ENCODE measurements at regions not wholly inside any gene's neighbourhood (a gene's known extent, or its start where the extent isn't known, plus 50 kb on each side); places are given as distances from the start of the nearest gene placed in this dataset.

GRCh38 chr15:46865155-46865554, 852.1 kb upstream of the SEMA6D start:
- H3K4me3 ChIP-seq (ENCODE audit: low read depth, low read length) = no peak overlapping the region
- TF ChIP-seq, protein P1, sequence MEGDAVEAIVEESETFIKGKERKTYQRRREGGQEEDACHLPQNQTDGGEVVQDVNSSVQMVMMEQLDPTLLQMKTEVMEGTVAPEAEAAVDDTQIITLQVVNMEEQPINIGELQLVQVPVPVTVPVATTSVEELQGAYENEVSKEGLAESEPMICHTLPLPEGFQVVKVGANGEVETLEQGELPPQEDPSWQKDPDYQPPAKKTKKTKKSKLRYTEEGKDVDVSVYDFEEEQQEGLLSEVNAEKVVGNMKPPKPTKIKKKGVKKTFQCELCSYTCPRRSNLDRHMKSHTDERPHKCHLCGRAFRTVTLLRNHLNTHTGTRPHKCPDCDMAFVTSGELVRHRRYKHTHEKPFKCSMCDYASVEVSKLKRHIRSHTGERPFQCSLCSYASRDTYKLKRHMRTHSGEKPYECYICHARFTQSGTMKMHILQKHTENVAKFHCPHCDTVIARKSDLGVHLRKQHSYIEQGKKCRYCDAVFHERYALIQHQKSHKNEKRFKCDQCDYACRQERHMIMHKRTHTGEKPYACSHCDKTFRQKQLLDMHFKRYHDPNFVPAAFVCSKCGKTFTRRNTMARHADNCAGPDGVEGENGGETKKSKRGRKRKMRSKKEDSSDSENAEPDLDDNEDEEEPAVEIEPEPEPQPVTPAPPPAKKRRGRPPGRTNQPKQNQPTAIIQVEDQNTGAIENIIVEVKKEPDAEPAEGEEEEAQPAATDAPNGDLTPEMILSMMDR (IDR thresholded peaks at IDR 0.05; ENCODE audit: low read depth, low read length) = no peak

DNA sequence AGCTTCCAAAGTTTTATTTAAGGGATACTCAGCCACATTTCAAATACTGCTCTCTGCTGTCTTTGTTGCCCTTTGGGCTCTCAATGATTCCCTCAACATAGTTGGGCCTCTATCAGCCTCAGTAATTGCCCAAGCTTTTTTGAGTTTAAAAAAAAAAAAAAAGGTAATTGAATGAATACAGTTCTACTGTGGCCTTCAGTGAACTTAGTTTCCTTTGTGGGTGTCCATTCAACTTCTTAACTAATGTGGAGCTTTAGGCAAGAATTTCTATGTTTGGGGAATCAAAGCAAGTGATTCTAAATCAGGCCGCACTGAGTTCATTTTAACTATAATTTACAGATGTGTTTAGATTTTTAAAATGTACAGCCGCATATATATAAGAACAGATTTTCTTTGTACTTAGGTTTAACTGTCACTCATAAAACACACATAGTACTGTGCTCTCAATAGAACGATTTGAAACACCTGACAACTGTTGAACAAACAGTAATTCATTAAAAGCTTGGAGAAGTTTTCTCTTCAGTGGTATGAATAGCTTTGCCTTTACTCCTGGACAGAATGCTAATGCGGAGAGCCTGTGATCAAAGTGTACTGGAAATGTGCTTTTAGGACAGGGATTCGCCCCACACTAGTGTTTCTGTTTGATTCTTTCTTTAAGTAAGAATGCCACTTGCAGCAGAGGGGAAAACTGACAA, 844.9 kb upstream of the SEMA6D start:
- TF ChIP-seq, protein P1 (IDR thresholded peaks at IDR 0.05; ENCODE audit: low read depth, low read length) = no peak
- no peak overlapping the region for H3K4me3 ChIP-seq (ENCODE audit: low read depth, low read length)

DNA sequence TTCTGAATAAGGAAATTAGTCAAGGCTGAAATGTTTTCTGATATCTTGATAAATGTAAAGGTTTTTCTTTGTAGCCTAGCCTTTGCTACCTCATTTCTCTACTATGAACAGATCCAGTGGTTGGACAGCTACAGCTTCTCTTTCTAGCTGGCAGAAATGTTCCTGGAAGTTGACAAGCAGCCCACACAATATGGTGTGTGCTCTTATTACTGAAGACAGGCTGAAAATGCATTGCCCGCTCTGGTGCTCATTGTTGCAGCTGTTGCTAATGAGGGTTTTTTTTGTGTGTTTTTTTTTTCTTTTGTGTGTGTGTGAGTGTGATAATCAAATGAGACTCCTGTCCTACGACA, 844.3 kb upstream of the SEMA6D start:
- TF ChIP-seq, protein P1 (IDR thresholded peaks at IDR 0.05; ENCODE audit: low read depth, low read length) = no peak
- no peak overlapping the region for H3K4me3 ChIP-seq (ENCODE audit: low read depth, low read length)

GRCh38 chr15:46879032-46879770, 838.1 kb upstream of the SEMA6D start:
- no peak overlapping the region for H3K4me3 ChIP-seq (ENCODE audit: low read depth, low read length)
- TF ChIP-seq, protein P1 (IDR thresholded peaks at IDR 0.05; ENCODE audit: low read depth, low read length) = no peak

DNA sequence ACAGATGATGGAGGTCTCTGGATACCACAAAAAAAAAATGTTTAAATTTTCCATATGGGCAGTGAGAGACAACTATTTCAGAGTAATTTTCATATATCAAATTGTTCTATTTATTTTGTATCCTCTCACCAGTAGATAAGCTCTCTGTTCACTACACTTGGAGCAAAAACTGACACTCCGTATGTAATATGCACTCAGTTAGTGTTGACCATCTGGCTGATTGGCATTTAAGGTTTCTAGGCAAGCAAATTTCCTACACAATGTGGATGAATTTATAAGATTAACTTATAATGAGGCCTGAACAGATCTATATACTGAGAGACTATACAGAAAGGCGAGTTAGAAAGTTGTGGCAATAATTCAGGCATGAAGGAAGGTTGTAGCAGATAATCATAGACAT, 836.5 kb upstream of the SEMA6D start:
- TF ChIP-seq, protein P1 (IDR thresholded peaks at IDR 0.05; ENCODE audit: low read depth, low read length) = no peak
- no peak overlapping the region for H3K4me3 ChIP-seq (ENCODE audit: low read depth, low read length)

DNA sequence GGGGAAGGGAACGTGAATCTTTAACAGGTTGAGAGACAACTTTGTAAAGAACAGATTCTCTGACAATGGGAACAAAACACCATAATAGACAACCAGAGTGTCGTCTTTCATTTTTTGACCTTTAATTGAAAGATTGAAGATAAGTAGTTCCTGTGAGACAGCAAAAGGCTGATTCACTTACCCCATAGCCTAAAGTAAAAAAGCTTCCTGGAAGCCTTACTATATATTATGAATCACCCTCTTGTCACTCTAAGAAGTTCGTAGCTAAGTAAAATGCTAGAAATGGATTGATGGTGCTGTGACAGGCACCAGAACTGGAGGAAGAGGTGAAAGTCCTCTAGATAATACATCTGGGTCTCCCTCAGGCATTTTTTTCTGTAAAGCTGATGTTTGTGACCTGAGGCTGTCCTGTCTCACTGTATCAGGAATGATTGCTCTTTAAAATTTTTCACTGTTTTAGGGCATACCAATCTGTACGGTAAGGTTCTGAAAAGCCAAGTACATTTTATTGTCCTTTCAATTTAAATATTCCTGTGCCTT, 824.6 kb upstream of the SEMA6D start:
- TF ChIP-seq, protein P1 (IDR thresholded peaks at IDR 0.05; ENCODE audit: low read depth, low read length) = no peak

GRCh38 chr15:46894644-46895043, 822.7 kb upstream of the SEMA6D start:
- H3K4me3 ChIP-seq (ENCODE audit: low read depth, low read length) = no peak overlapping the region
- TF ChIP-seq, protein P1 (IDR thresholded peaks at IDR 0.05; ENCODE audit: low read depth, low read length) = no peak

More for the DNA sequence above, 824.6 kb upstream of the SEMA6D start:
- no peak overlapping the region for H3K4me3 ChIP-seq (ENCODE audit: low read depth, low read length)

Data from WI38 (cell line).